Occipital lobe (tissue), 1 donor: ENCODE measurements at regions not wholly inside any gene's neighbourhood (a gene's known extent, or its start where the extent isn't known, plus 50 kb on each side); places are given as distances from the start of the nearest gene placed in this dataset.

Source experiments
- DNase-seq: peaks from one replicate; lab custom pipeline; 2025; lab: John Stamatoyannopoulos, UW

GRCh38 chr4:176383273-176384077, 63.7 kb downstream of the SPCS3 start:
- DNase-seq: no peak

- DNase-seq: no peak
Measured at GRCh38 chr4:176385601-176386000, 65.8 kb downstream of the SPCS3 start.

GRCh38 chr4:176387571-176387970, 67.8 kb downstream of the SPCS3 start:
- no peak for DNase-seq

- no peak for DNase-seq
Measured at GRCh38 chr4:176393306-176394013, 73.7 kb downstream of the SPCS3 start.

GRCh38 chr4:176400816-176401461, 81.2 kb downstream of the SPCS3 start:
- DNase-seq: no peak

GRCh38 chr4:176404621-176405020, 84.9 kb downstream of the SPCS3 start:
- DNase-seq: no peak

- no peak for DNase-seq
Measured at GRCh38 chr4:176406297-176406696, 86.5 kb downstream of the SPCS3 start.

GRCh38 chr4:176406736-176407135, 87.0 kb downstream of the SPCS3 start:
- DNase-seq: no peak

- no peak for DNase-seq
Measured at GRCh38 chr4:176409627-176410026, 89.9 kb downstream of the SPCS3 start.

GRCh38 chr4:176413171-176413570, 93.4 kb downstream of the SPCS3 start:
- no peak for DNase-seq

GRCh38 chr4:176422001-176422400, 102.2 kb downstream of the SPCS3 start:
- no peak for DNase-seq

GRCh38 chr4:176422511-176422910, 102.7 kb downstream of the SPCS3 start:
- DNase-seq: no peak

- no peak for DNase-seq
Measured at GRCh38 chr4:176425035-176425434, 105.3 kb downstream of the SPCS3 start.

- no peak for DNase-seq
Measured at GRCh38 chr4:176432811-176433540, 113.2 kb downstream of the SPCS3 start.

- DNase-seq: no peak
Measured at GRCh38 chr4:176433983-176434382, 114.2 kb downstream of the SPCS3 start.

GRCh38 chr4:176435901-176436292, 116.1 kb downstream of the SPCS3 start:
- no peak for DNase-seq

GRCh38 chr4:176436293-176436973, 116.7 kb downstream of the SPCS3 start:
- no peak for DNase-seq

- no peak for DNase-seq
Measured at GRCh38 chr4:176437756-176438155, 118.0 kb downstream of the SPCS3 start.

- no peak for DNase-seq
Measured at GRCh38 chr4:176438401-176438800, 118.6 kb downstream of the SPCS3 start.

- no peak for DNase-seq
Measured at GRCh38 chr4:176439611-176440010, 119.8 kb downstream of the SPCS3 start.

GRCh38 chr4:176440698-176441097, 120.9 kb downstream of the SPCS3 start:
- DNase-seq: no peak
